ENCODE measurements at regions not wholly inside any gene's neighbourhood (a gene's known extent, or its start where the extent isn't known, plus 50 kb on each side); places are given as distances from the start of the nearest gene placed in this dataset.
"Not testable (repeated sequence)": the region's sequence is repeated elsewhere in the genome, so short reads cannot be mapped to it uniquely, and the experiment has no call there.

DNA sequence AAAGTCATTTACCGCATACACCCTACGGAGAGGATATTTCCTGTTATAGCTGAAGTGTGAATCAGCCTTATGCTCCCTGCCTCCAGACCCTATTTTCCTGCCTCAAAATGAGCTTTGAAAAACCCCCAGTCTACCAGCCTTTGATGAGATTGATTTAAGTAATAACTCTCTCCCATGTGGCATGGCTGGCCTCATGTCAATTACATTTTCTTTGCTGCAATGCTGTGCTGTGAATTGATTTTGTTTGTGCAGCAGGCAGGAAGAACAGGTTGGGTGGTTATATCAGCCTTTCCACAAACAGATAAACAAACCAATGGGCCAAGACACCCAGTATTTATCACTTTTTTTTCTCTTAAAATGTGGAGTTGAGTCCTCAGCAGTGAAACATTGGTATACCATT, 1105.5 kb upstream of the TMEM132C start:
- no peak for DNase-seq

DNA sequence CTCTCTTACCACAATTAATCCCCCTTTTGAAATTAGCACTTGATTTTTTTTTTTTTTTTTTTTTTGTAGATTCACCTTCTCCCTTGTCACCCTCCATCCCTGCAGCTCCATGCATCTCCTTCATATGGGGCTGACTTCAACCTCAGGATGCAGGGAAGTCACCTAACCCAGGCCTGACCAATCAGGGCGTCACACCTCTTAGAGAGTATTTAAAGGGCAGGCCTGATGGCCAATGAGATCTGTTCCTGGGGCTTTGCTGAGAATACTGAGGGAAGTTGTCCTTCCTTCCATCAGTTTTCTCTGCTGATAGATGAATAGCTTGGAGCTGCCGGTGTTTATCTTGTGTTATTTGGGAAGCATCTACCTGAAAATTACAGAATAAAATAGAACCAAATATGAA, 1104.7 kb upstream of the TMEM132C start:
- no peak for DNase-seq

GRCh38 chr12:127162902-127163301, 1104.1 kb upstream of the TMEM132C start:
- DNase-seq: no peak

GRCh38 chr12:127165567-127166392, 1101.2 kb upstream of the TMEM132C start:
- DNase-seq: no peak

DNA sequence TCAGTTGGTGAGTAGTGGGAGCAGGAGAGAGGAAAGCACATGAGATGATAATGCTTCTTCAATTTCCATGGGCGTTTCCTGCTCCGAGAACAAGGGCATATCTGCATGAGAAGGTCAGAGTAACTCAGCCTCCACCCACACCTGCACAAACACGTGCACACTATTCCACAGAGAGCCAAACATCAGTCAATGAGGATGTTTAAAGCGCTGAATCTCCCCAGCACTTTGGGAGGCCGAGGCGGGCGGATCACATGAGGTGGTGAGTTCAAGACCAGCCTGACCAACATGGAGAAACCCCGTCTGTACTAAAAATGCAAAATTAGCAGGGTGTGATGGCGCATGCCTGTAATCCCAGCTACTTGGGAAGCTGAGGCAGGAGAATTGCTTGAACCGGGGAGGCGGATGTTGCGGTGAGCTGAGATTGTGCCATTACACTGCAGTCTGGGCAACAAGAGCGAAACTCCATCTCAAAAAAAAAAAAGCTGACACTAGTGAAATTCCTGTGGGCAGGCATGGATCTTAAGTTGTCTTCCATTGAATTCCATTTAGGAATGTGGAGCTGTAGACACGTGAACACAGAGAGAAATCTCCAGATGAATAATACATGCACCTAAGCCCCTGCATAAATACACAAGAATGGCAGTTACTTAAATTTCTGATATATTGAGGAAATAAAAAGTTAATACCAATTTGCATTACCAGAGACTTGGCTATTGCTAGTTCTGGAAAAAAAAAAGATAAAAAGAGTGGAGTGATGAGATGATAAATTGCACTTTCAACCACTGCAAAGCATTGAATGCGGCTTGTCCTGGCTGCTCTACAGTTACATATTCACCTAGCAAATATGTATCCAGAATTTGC, 1097.4 kb upstream of the TMEM132C start:
- no peak for DNase-seq

GRCh38 chr12:127170226-127171180, 1096.5 kb upstream of the TMEM132C start:
- no peak for DNase-seq

- DNase-seq: no peak
Measured at GRCh38 chr12:127172861-127173260, 1094.1 kb upstream of the TMEM132C start.

DNA sequence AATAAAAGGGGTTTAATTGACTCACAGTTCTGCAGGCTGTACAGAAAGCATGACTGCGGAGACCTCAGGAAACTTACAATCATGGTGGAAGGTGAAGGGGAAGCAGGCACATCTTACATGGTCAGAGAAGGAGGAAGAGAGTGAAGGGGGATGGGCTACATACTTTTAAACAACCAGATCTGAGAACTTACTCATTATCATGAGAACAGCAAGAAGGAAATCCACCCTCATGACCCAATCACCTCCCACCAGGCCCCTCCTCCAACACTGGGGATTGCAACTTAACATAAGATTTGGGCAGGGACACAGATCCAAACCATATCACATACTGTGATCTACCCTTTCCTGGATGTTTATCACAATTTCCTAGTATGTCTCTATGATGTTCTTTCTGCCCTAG, 1093.0 kb upstream of the TMEM132C start:
- not testable (repeated sequence) for DNase-seq

DNA sequence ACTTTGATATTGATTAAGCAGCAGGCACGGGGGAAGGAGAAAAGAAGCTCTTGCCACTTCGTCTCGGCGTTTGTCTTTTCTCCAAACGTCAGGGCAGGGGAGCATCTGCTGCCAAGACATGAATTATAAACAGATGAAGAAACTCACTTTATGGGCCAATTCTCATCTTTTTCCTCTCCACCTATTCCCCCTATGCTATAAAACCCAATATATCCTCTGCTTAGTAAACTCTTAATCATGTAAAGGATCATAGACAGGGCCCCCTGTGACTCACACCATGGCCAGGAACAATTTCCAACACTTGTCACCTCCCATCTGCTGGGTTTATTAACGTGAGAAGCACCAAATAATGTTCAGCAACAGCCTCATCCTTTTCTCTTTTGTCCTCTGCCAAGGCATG, 1092.1 kb upstream of the TMEM132C start:
- DNase-seq: no peak

DNA sequence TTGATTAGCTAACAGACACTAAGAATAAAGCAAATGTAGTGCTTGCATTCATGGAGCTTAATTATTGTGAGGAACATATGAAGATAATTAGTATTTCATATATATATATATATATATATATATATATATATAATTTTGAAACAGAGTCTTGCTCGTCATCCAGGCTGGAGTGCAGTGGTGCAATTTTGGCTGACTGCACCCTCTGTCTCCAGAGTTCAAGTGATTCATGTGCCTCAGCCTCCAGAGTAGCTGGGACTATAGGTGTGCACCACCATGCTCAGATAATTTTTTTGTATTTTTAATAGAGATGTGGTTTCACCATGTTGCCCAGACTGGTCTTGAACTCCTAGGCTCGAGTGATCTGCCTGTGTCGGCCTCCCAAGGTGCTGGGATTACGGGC, 1091.6 kb upstream of the TMEM132C start:
- DNase-seq: no peak

GRCh38 chr12:127176804-127177203, 1090.2 kb upstream of the TMEM132C start:
- no peak for DNase-seq

GRCh38 chr12:127178052-127178451, 1088.9 kb upstream of the TMEM132C start:
- no peak for DNase-seq

DNA sequence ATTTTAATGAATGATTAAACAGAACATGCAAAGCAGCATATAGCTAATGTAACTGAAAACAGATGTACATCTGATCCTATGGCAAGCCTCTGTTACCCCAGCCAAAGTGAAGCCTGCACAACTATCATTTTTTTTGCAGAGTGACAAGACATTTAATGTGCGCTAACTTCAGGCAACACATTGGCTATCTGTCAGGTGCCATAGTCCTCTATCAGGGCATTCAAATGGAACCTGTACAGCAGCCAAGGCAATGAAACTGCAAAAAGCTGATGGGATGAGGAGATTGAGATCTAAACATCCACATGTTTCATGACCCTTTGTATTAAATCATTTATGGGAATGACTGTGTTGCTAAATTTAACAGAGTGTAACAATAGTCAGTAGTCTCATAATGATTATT, 1088.5 kb upstream of the TMEM132C start:
- DNase-seq: no peak

DNA sequence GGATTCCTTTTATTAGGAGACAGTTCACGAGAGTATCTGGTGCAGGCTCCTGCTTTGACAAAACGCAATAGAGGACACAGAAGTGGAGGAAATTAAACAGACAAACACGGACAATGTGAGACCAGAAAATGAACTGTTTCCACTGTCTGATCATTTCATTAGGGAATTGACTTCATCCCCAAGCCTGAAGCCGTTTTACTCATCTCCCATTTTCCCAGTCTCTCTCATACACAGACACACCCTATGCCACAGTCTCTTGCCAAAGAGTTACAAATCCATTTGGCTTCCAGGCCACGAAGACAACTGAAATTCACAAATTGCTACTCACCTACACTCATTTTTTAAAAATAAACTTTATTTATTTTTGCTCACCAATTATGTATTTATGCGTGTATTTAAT, 1087.8 kb upstream of the TMEM132C start:
- no peak for DNase-seq

GRCh38 chr12:127182018-127182417, 1085.0 kb upstream of the TMEM132C start:
- DNase-seq: no peak

GRCh38 chr12:127189992-127190391, 1077.0 kb upstream of the TMEM132C start:
- DNase-seq: no peak

- no peak for DNase-seq
Measured at GRCh38 chr12:127191129-127191528, 1075.8 kb upstream of the TMEM132C start.

GRCh38 chr12:127192391-127192790, 1074.6 kb upstream of the TMEM132C start:
- DNase-seq: no peak

- DNase-seq: no peak
Measured at GRCh38 chr12:127193341-127193740, 1073.6 kb upstream of the TMEM132C start.

- no peak for DNase-seq
Measured at GRCh38 chr12:127194176-127194575, 1072.8 kb upstream of the TMEM132C start.

GRCh38 chr12:127205781-127206555, 1061.0 kb upstream of the TMEM132C start:
- no peak for DNase-seq

DNA sequence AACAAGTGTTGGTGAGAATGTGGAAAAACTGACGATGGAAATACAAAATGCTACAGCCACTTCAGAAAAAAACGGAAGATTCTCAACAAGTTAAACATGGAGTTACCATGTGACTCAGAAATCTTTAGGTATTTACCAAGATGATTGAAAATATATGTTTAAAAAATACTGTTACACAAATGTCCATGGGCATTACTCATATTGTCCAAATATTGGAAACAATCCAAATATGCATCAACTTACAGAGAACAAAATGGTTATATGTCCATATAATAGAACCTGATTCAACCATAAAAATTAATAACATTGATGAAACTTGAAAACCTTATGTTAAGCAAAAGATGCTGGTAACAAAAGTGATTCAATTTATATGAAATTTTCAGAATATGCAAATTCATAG, 1057.7 kb upstream of the TMEM132C start:
- DNase-seq: no peak

Measured in GOT3 (cell line).